Mucosa of descending colon (tissue), 3 donors: ENCODE measurements at regions not wholly inside any gene's neighbourhood (a gene's known extent, or its start where the extent isn't known, plus 50 kb on each side); places are given as distances from the start of the nearest gene placed in this dataset.

Experiments used
- ATAC-seq: fragments of 200-7000 bp; cut with Tn5 transposase; one replicate; pipeline ENCODE4 v1.9.1; 2020; ENCODE audit warnings: mild to moderate bottlenecking, moderate library complexity
- DNase-seq, 3 donors: peaks; one replicate each; pipeline ENCODE4 v3.0.0-alpha.2; 2020
- H3K36me3 ChIP-seq: fragments of 200-600 bp; one replicate; pipeline ENCODE4 v1.8.0; 2021; ENCODE audit warnings: low read depth, mild to moderate bottlenecking
- H3K4me1 ChIP-seq: fragments of 200-600 bp; one replicate; pipeline ENCODE4 v1.8.0; 2021; ENCODE audit warnings: low read depth, mild to moderate bottlenecking
- H3K4me3 ChIP-seq: fragments of 200-600 bp; one replicate; pipeline ENCODE4 v1.8.0; 2021; ENCODE audit warnings: mild to moderate bottlenecking
- H3K9me3 ChIP-seq: fragments of 200-600 bp; one replicate; pipeline ENCODE4 v1.8.0; 2021; ENCODE audit warnings: mild to moderate bottlenecking
- CTCF ChIP-seq: fragments of 200-600 bp; IDR thresholded peaks from one replicate; pipeline ENCODE4 v1.8.0; 2022; ENCODE audit warnings: antibody characterized with exemption, mild to moderate bottlenecking
- intact Hi-C, 2 donors: fragments of 100-400 bp; cut with DNase I in 1 of 2; cut with micrococcal nuclease in 1 of 2; formaldehyde crosslinking; loops; one replicate each; pipeline versions ENCODE4 v1.11.0 to v1.11.1; 2022; cut with DNase I, micrococcal nuclease
- donor health status: DM: no; HTN: no; CAD: no; lungs with moderate emphysema.
- donor health status: DM: no; HTN: no; CAD: no.
- donor health status: DM: no; HTN: yes; CAD: no.

- no peak for TF ChIP-seq CTCF
These were observed 117.1 kb downstream of the NREP start for GRCh38 chr5:111639912-111640311.

GRCh38 chr5:111636736-111637135 is 120.3 kb downstream of the NREP start:
- H3K4me1 ChIP-seq: no peaks in the 10 kb centered on the region
- DNase-seq (no peak), ATAC-seq (no peak)
- peaks cover 8% of the 10 kb centered on the region for H3K9me3 ChIP-seq
- intact Hi-C loops: loop anchor here in 1 of 2 donors (10.0 kb wide), 1 partner anchor 52 kb away; no protein-coding TSS in a partner anchor
- H3K4me3 ChIP-seq: no peak overlapping the region
- H3K36me3 ChIP-seq: no peaks in the 10 kb centered on the region
- no peak for TF ChIP-seq CTCF

More at GRCh38 chr5:111639912-111640311, 117.1 kb downstream of the NREP start:
- intact Hi-C loops: loop anchor here in 1 of 2 donors (10.0 kb wide), 1 partner anchor 55 kb away; no protein-coding TSS in a partner anchor
- H3K9me3 ChIP-seq: peaks cover 8% of the 10 kb centered on the region
- H3K4me1 ChIP-seq: no peaks in the 10 kb centered on the region
- no peak overlapping the region for H3K4me3 ChIP-seq
- DNase-seq (no peak), ATAC-seq (no peak)
- no peaks in the 10 kb centered on the region for H3K36me3 ChIP-seq

GRCh38 chr5:111635916-111636570 is 121.0 kb downstream of the NREP start:
- Histone ChIP-seq H3K4me1 (no peaks in the 10 kb centered on the region), H3K9me3 (peaks cover 8% of the 10 kb centered on the region), H3K4me3 (no peak overlapping the region), H3K36me3 (no peaks in the 10 kb centered on the region)
- intact Hi-C loops: loop anchor here in 1 of 2 donors (10.0 kb wide), 1 partner anchor 51 kb away; no protein-coding TSS in a partner anchor
- no peak for TF ChIP-seq CTCF
- DNase-seq (no peak), ATAC-seq (no peak)

GRCh38 chr5:111635151-111635902 is 121.7 kb downstream of the NREP start:
- intact Hi-C loops: loop anchor here in 1 of 2 donors (10.0 kb wide), 1 partner anchor 51 kb away; no protein-coding TSS in a partner anchor
- H3K9me3 ChIP-seq: peaks cover 8% of the 10 kb centered on the region
- no peak overlapping the region for H3K4me3 ChIP-seq
- no peak for TF ChIP-seq CTCF
- ATAC-seq (no peak), DNase-seq (no peak)
- no peaks in the 10 kb centered on the region for H3K36me3 ChIP-seq
- H3K4me1 ChIP-seq: no peaks in the 10 kb centered on the region

- intact Hi-C loops: loop anchor here in 1 of 2 donors (10.0 kb wide), 1 partner anchor 47 kb away; no protein-coding TSS in a partner anchor
- TF ChIP-seq CTCF: no peak
- H3K36me3 ChIP-seq: no peaks in the 10 kb centered on the region
- no peaks in the 10 kb centered on the region for H3K4me1 ChIP-seq
- ATAC-seq (no peak), DNase-seq (no peak)
- H3K9me3 ChIP-seq: no peaks in the 10 kb centered on the region
- no peak overlapping the region for H3K4me3 ChIP-seq
These were observed 119.0 kb upstream of the STARD4 start for GRCh38 chr5:111631328-111631727.
